Peyer's patch (tissue), 4 donors: ENCODE measurements at regions not wholly inside any gene's neighbourhood (a gene's known extent, or its start where the extent isn't known, plus 50 kb on each side); places are given as distances from the start of the nearest gene placed in this dataset.
"Not testable (repeated sequence)": the region's sequence is repeated elsewhere in the genome, so short reads cannot be mapped to it uniquely, and the experiment has no call there.

Experiments
- DNase-seq, 3 donors: peaks; one replicate each; pipeline ENCODE4 v3.0.0-alpha.2; 2017 to 2019
- H3K27ac ChIP-seq, 4 donors: fragments of 200-600 bp; sonication (generic); one replicate each; pipeline ENCODE4 v1.5.1; 2016 to 2019
- H3K27me3 ChIP-seq, 2 donors: fragments of 200-600 bp; sonication (generic); one replicate each; pipeline ENCODE4 v1.5.1; 2019
- H3K36me3 ChIP-seq, 3 donors: fragments of 200-600 bp; sonication (generic); one replicate each; pipeline ENCODE4 v1.5.1; 2016 to 2019
- H3K4me1 ChIP-seq, 4 donors: fragments of 200-600 bp; sonication (generic); one replicate each; pipeline ENCODE4 v1.5.1; 2016 to 2019
- H3K4me3 ChIP-seq, 4 donors: fragments of 200-600 bp; sonication (generic); 1 replicate in 3 of 4; 2 replicates in 1 of 4; pipeline ENCODE4 v1.5.1; 2016 to 2019; ENCODE audit warnings: mild to moderate bottlenecking in 1 of 4
- H3K9me3 ChIP-seq, 4 donors: fragments of 200-600 bp; sonication (generic); one replicate each; pipeline ENCODE4 v1.5.1; 2016 to 2019; ENCODE audit warnings: mild to moderate bottlenecking in 1 of 4
- CTCF ChIP-seq, 6 experiments: fragments of 450-650 bp in 4 of 6; fragments of 200-600 bp in 2 of 6; sonication (generic) in 1 of 6; IDR thresholded peaks; one replicate each; pipeline ENCODE4 v1.5.1; 2017 to 2019; ENCODE audit warnings: antibody characterized with exemption in 6 of 6, mild to moderate bottlenecking in 3 of 6, moderate library complexity in 1 of 6
- POLR2A ChIP-seq, 2 donors: fragments of 450-650 bp; IDR thresholded peaks; one replicate each; pipeline ENCODE4 v1.5.1; 2017; ENCODE audit warnings: antibody characterized with exemption in 2 of 2, mild to moderate bottlenecking in 2 of 2, moderate library complexity in 2 of 2

DNA sequence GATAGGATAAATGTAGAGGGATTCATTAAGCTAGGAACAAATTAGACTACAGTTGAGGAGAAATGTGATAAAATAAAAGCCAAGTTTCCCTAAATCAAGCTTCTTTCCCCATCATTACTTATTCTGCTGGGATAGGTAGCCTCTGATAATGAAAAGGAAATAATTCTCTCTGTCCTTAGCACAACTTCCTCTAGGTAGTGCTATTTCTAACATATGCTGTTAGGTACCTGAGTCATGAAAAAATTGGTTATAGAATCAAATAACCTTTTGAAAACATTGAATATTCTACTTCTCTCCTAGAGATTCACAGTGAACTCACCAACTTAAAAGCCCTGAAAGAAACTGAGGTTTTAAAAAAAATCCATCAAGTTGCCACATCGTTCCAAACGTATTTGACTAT lies 1793.1 kb downstream of the EFNA5 start:
- no peak overlapping the region for H3K27ac ChIP-seq
- no peak for TF ChIP-seq CTCF (IDR thresholded peaks at IDR 0.05)
- no peak for TF ChIP-seq POLR2A (IDR thresholded peaks at IDR 0.05)
- no peaks in the 10 kb centered on the region for H3K27me3 ChIP-seq
- no peaks in the 10 kb centered on the region for H3K36me3 ChIP-seq
- H3K4me1 ChIP-seq: no peaks in the 10 kb centered on the region
- H3K4me3 ChIP-seq: no peak overlapping the region
- DNase-seq: no peak
- H3K9me3 ChIP-seq: no peaks in the 10 kb centered on the region

- H3K4me1 ChIP-seq: no peaks in the 10 kb centered on the region
- H3K9me3 ChIP-seq: no peaks in the 10 kb centered on the region
- no peak for DNase-seq
- no peak for TF ChIP-seq CTCF (IDR thresholded peaks at IDR 0.05)
- TF ChIP-seq POLR2A (IDR thresholded peaks at IDR 0.05): no peak
- H3K27me3 ChIP-seq: no peaks in the 10 kb centered on the region
- no peak overlapping the region for H3K27ac ChIP-seq
- H3K36me3 ChIP-seq: no peaks in the 10 kb centered on the region
- no peak overlapping the region for H3K4me3 ChIP-seq
Measured at GRCh38 chr5:105874316-105874715, 1796.4 kb downstream of the EFNA5 start.

GRCh38 chr5:105872569-105873270 lies 1798.0 kb downstream of the EFNA5 start:
- no peaks in the 10 kb centered on the region for H3K27me3 ChIP-seq
- DNase-seq: no peak
- no peaks in the 10 kb centered on the region for H3K4me1 ChIP-seq
- H3K4me3 ChIP-seq: no peak overlapping the region
- no peak overlapping the region for H3K27ac ChIP-seq
- no peaks in the 10 kb centered on the region for H3K36me3 ChIP-seq
- TF ChIP-seq POLR2A (IDR thresholded peaks at IDR 0.05) (no peak), CTCF (IDR thresholded peaks at IDR 0.05) (no peak)
- no peaks in the 10 kb centered on the region for H3K9me3 ChIP-seq

DNA sequence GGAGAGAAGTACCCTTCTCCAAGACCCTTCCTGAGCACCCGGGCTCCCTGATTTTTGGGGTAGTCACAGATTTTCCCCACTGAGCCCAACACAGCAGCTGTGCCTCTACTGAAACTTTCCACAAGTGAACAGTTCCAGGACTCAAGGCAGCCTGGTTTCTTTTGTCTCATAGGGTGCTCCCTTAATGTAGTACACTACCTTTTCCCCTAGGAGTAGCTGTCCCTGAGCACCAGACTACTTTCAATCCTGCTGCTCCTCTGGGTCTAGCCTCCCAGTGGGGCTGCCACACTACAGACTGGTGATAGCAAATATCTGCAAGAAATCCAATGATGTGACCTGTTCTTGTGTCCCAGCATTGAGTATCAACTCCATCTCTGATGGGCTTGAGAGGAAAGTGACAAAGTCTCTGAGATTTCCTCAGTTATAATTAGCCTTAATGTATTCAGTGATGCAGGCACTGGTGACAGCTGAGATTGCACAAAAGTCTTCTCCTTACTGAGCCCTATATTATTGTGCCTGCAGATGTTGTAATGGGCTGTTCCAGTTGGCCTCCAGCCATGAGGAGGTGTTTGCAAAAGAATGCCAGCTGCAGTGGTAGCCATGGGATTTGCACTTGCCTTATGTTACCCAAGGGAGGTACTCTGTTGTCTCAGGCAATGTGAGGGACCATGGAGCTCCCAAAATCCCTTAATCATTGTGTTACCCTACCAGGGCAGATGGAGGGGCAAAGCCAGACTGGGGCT lies 1802.5 kb downstream of the EFNA5 start:
- Histone ChIP-seq H3K9me3 (no peaks in the 10 kb centered on the region), H3K27ac (no peak overlapping the region), H3K4me1 (no peaks in the 10 kb centered on the region), H3K4me3 (no peak overlapping the region), H3K36me3 (no peaks in the 10 kb centered on the region), H3K27me3 (no peaks in the 10 kb centered on the region)
- DNase-seq: no peak
- TF ChIP-seq CTCF (IDR thresholded peaks at IDR 0.05) (no peak), POLR2A (IDR thresholded peaks at IDR 0.05) (no peak)

DNA sequence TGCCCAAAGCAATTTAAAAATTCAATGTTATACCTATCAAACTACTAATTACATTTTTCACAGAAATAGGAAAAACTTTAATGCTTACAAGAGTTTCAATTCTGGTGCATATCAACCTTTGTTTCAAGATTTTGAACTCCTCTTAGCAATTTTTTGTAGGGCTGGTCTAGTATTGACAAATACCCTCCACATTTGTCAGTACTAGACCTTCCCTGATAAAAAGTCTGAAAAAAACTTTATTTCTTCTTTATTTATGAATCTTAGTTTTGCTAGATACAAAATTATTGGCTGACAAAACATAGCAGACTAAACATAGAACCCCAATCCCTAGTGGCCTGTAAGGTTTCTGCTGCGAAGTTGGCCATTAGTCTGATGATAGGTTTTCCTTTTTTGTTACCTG lies 1804.9 kb downstream of the EFNA5 start:
- Histone ChIP-seq H3K4me1 (no peaks in the 10 kb centered on the region), H3K4me3 (no peak overlapping the region), H3K27me3 (no peaks in the 10 kb centered on the region), H3K36me3 (no peaks in the 10 kb centered on the region), H3K27ac (no peak overlapping the region), H3K9me3 (peaks cover 0 to 3% (median 0%) of the 10 kb centered on the region in 4 donors)
- no peak for DNase-seq
- TF ChIP-seq POLR2A (IDR thresholded peaks at IDR 0.05) (no peak), CTCF (IDR thresholded peaks at IDR 0.05) (no peak)

DNA sequence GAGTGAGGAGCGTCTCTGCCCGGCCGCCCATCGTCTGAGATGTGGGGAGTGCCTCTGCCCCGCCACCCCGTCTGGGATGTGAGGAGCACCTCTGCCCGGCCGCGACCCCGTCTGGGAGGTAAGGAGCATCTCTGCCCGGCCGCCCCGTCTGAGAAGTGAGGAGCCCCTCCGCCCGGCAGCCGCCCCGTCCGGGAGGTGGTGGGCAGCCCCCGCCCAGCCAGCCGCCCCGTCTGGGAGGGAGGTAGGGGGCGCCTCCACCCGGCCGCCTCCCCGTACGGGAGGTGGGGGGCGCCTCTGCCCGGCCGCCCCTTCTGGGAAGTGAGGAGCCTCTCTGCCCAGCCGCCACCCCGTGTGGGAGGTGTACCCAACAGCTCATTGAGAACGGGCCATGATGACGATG lies 1811.4 kb downstream of the EFNA5 start:
- not testable (repeated sequence) for H3K36me3 ChIP-seq, H3K27ac ChIP-seq, DNase-seq, H3K4me1 ChIP-seq, H3K27me3 ChIP-seq, H3K9me3 ChIP-seq, H3K4me3 ChIP-seq
